ENCODE measurements at regions not wholly inside any gene's neighbourhood (a gene's known extent, or its start where the extent isn't known, plus 50 kb on each side); places are given as distances from the start of the nearest gene placed in this dataset.

- intact Hi-C loops (cut with DNase I), result no loop called here
- H3K4me3 ChIP-seq, result no peak overlapping the region
- H3K27ac ChIP-seq, result no peak overlapping the region
- no peaks in the 10 kb centered on the region for H3K36me3 ChIP-seq
- peaks cover 0 to 12% (median 0%) of the 10 kb centered on the region in 12 donors for H3K9me3 ChIP-seq
- no peaks in the 10 kb centered on the region for H3K4me1 ChIP-seq
- DNase-seq (no peak), ATAC-seq (no peak)
- H3K27me3 ChIP-seq, result peaks cover 0 to 10% (median 0%) of the 10 kb centered on the region in 9 donors
- TF ChIP-seq POLR2A (IDR thresholded peaks at IDR 0.05) (no peak), CTCF (IDR thresholded peaks at IDR 0.05) (no peak)
- WGBS, 4 donors, result 50 to 61% (median 56%) methylated on average over 2 of the region's 2 CpGs
Measured at GRCh38 chr9:87350915-87351314, 146.8 kb upstream of the DAPK1 start.

GRCh38 chr9:87353301-87353700 lies 144.4 kb upstream of the DAPK1 start:
- DNase-seq (no peak), ATAC-seq (no peak)
- no peaks in the 10 kb centered on the region for H3K4me1 ChIP-seq
- intact Hi-C loops (cut with DNase I), result no loop called here
- TF ChIP-seq POLR2A (IDR thresholded peaks at IDR 0.05) (no peak), CTCF (IDR thresholded peaks at IDR 0.05) (no peak)
- peaks cover 0 to 28% (median 0%) of the 10 kb centered on the region in 12 donors for H3K9me3 ChIP-seq
- no peak overlapping the region for H3K27ac ChIP-seq
- no peak overlapping the region for H3K4me3 ChIP-seq
- WGBS, 4 donors, result 86 to 95% (median 89%) methylated on average over 3 of the region's 3 CpGs
- no peaks in the 10 kb centered on the region for H3K36me3 ChIP-seq
- peaks cover 0 to 2% (median 0%) of the 10 kb centered on the region in 9 donors for H3K27me3 ChIP-seq

- intact Hi-C loops (cut with DNase I), result no loop called here
- peaks cover 0 to 2% (median 0%) of the 10 kb centered on the region in 9 donors for H3K27me3 ChIP-seq
Measured at GRCh38 chr9:87354147-87354546, 143.5 kb upstream of the DAPK1 start.

DNA sequence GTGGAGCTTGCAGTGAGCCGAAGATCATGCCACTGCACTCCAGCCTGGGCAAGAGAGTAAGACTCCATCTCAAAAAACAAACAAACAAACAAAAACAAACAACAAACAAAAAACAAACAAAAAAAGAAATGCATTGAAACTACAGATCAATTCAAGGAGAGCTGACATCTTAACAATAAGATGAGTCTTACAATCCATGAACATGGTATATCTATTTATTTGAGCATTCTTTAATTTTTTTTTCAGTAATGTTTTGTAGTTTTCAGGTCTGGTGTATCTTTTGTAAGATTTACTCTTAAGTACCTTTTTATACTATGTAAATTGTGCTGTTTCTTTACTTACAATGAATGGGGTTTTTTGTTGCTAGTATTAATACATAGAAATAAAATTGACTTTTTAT lies 140.1 kb upstream of the DAPK1 start:
- TF ChIP-seq POLR2A (IDR thresholded peaks at IDR 0.05), result no peak
- no peak for TF ChIP-seq CTCF (IDR thresholded peaks at IDR 0.05)
- no peak for DNase-seq
- H3K4me3 ChIP-seq, result no peak overlapping the region
- H3K27ac ChIP-seq, result no peak overlapping the region
- H3K27me3 ChIP-seq, result peaks cover 0 to 2% (median 0%) of the 10 kb centered on the region in 9 donors
- no peak for ATAC-seq
- 89 to 97% (median 95%) methylated on average over 1 of the region's 1 CpG for WGBS, 4 donors
- H3K36me3 ChIP-seq, result no peaks in the 10 kb centered on the region
- intact Hi-C loops (cut with DNase I), result no loop called here
- peaks cover 0 to 18% (median 0%) of the 10 kb centered on the region in 12 donors for H3K9me3 ChIP-seq
- H3K4me1 ChIP-seq, result no peaks in the 10 kb centered on the region

More at GRCh38 chr9:87354147-87354546, 143.5 kb upstream of the DAPK1 start:
- TF ChIP-seq CTCF (IDR thresholded peaks at IDR 0.05), result no peak
- no peak for TF ChIP-seq POLR2A (IDR thresholded peaks at IDR 0.05)
- Histone ChIP-seq H3K9me3 (peaks cover 0 to 21% (median 0%) of the 10 kb centered on the region in 12 donors), H3K4me3 (no peak overlapping the region), H3K27ac (no peak overlapping the region), H3K4me1 (no peaks in the 10 kb centered on the region), H3K36me3 (no peaks in the 10 kb centered on the region)
- WGBS, 4 donors, result 35 to 38% (median 36%) methylated on average over 1 of the region's 1 CpG
- DNase-seq (no peak), ATAC-seq (no peak)

Measured in heart left ventricle (tissue), 16 donors.